Esophagus (tissue), 2 donors: ENCODE measurements at regions not wholly inside any gene's neighbourhood (a gene's known extent, or its start where the extent isn't known, plus 50 kb on each side); places are given as distances from the start of the nearest gene placed in this dataset.
A peak's percentile ranks its signal among the peaks of the same experiment; 100 is the strongest.
"Not testable (repeated sequence)": the region's sequence is repeated elsewhere in the genome, so short reads cannot be mapped to it uniquely, and the experiment has no call there.

ENCODE experiments used
- H3K27ac ChIP-seq, 2 donors: one replicate each; pipeline ENCODE4 v1.5.1; 2013; ENCODE audit warnings: low read depth in 2 of 2, mild to moderate bottlenecking in 2 of 2, inconsistent platforms in 1 of 2, low read length in 1 of 2, moderate library complexity in 1 of 2
- H3K27me3 ChIP-seq, 2 donors: one replicate each; pipeline ENCODE4 v1.6.1; 2013; ENCODE audit warnings: low read length in 2 of 2, control low read depth in 1 of 2, mild to moderate bottlenecking in 1 of 2; ENCODE audit not compliant: insufficient read depth in 2 of 2, control insufficient read depth in 1 of 2
- H3K36me3 ChIP-seq, 2 donors: one replicate each; pipeline ENCODE4 v1.6.1; 2013; ENCODE audit warnings: low read length in 1 of 2; ENCODE audit not compliant: control insufficient read depth in 2 of 2, insufficient read depth in 2 of 2
- H3K4me1 ChIP-seq, 2 donors: one replicate each; pipeline ENCODE4 v1.6.1; 2013; ENCODE audit warnings: low read length in 1 of 2; ENCODE audit not compliant: control insufficient read depth in 2 of 2, insufficient read depth in 2 of 2
- H3K4me3 ChIP-seq, 2 donors: one replicate each; pipeline ENCODE4 v1.5.1; 2013; ENCODE audit warnings: low read length in 2 of 2, mild to moderate bottlenecking in 2 of 2, low read depth in 1 of 2, moderate library complexity in 1 of 2
- H3K9me3 ChIP-seq, 2 donors: one replicate each; pipeline ENCODE4 v1.6.1; 2013; ENCODE audit warnings: mild to moderate bottlenecking in 2 of 2, low read depth in 1 of 2, low read length in 1 of 2, moderate library complexity in 1 of 2; ENCODE audit not compliant: control insufficient read depth in 2 of 2, insufficient read depth in 1 of 2
- WGBS, 2 donors: extraction: QIAGEN DNeasy Blood & Tissue Kit; methylation state at CpG; one replicate each; pipeline ENCODE4 v1.1.7; 2013; 5-methylcytosine and 5-hydroxymethylcytosine counted together
- donor health status: healthy with polysubstance abuse.
- donor health status: Bipolar disorder and iron deficiency.

GRCh38 chr10:33015761-33016547, 57.9 kb upstream of the ITGB1 start:
- H3K27me3 ChIP-seq = no peaks in the 10 kb centered on the region
- no peak overlapping the region for H3K27ac ChIP-seq
- WGBS, 2 donors = 68% methylated on average over 3 of the region's 3 CpGs
- no peaks in the 10 kb centered on the region for H3K9me3 ChIP-seq
- H3K4me1 ChIP-seq = no peaks in the 10 kb centered on the region
- H3K36me3 ChIP-seq = no peaks in the 10 kb centered on the region
- no peak overlapping the region for H3K4me3 ChIP-seq

GRCh38 chr10:33013331-33013730, 55.3 kb upstream of the ITGB1 start:
- not testable (repeated sequence) for H3K36me3 ChIP-seq, H3K27ac ChIP-seq, H3K4me1 ChIP-seq, H3K9me3 ChIP-seq, H3K27me3 ChIP-seq, H3K4me3 ChIP-seq
- WGBS, 2 donors = 95% methylated on average over 18 to 25 of the region's 25 CpGs

- no peaks in the 10 kb centered on the region for H3K4me1 ChIP-seq
- H3K9me3 ChIP-seq = no peaks in the 10 kb centered on the region
- H3K27ac ChIP-seq = no peak overlapping the region
- WGBS, 2 donors = 83 to 85% methylated on average over 5 of the region's 5 CpGs
- H3K27me3 ChIP-seq = no peaks in the 10 kb centered on the region
- no peak overlapping the region for H3K4me3 ChIP-seq
- H3K36me3 ChIP-seq = no peaks in the 10 kb centered on the region
Observed at GRCh38 chr10:33012306-33012705, 54.3 kb upstream of the ITGB1 start.

GRCh38 chr10:33010132-33011037, 52.4 kb upstream of the ITGB1 start:
- WGBS, 2 donors = 36 to 44% methylated on average over 12 of the region's 12 CpGs
- Histone ChIP-seq H3K27ac (no peak overlapping the region), H3K9me3 (no peaks in the 10 kb centered on the region), H3K4me1 (no peaks in the 10 kb centered on the region), H3K4me3 (no peak overlapping the region), H3K27me3 (no peaks in the 10 kb centered on the region), H3K36me3 (no peaks in the 10 kb centered on the region)

GRCh38 chr10:33009244-33010131, 51.5 kb upstream of the ITGB1 start:
- H3K4me1 ChIP-seq = no peaks in the 10 kb centered on the region
- no peak overlapping the region for H3K4me3 ChIP-seq
- H3K27me3 ChIP-seq = no peaks in the 10 kb centered on the region
- no peaks in the 10 kb centered on the region for H3K36me3 ChIP-seq
- H3K27ac ChIP-seq = no peak overlapping the region
- no peaks in the 10 kb centered on the region for H3K9me3 ChIP-seq
- WGBS, 2 donors = 48 to 50% methylated on average over 5 of the region's 5 CpGs

GRCh38 chr10:33008499-33009243, 50.6 kb upstream of the ITGB1 start:
- Histone ChIP-seq H3K27ac (no peak overlapping the region), H3K9me3 (no peaks in the 10 kb centered on the region)

GRCh38 chr10:33007731-33008381, 49.8 kb upstream of the ITGB1 start:
- not testable (repeated sequence) for H3K4me1 ChIP-seq, H3K9me3 ChIP-seq, H3K27me3 ChIP-seq, H3K4me3 ChIP-seq, H3K36me3 ChIP-seq
- peak overlapping the region in 1 of 2 donors; percentile 7 for H3K27ac ChIP-seq
- 95 to 96% methylated on average over 9 of the region's 9 CpGs for WGBS, 2 donors

More at GRCh38 chr10:33008499-33009243, 50.6 kb upstream of the ITGB1 start:
- Histone ChIP-seq H3K27me3 (no peaks in the 10 kb centered on the region), H3K4me1 (no peaks in the 10 kb centered on the region), H3K36me3 (no peaks in the 10 kb centered on the region), H3K4me3 (no peak overlapping the region)
- 16 to 17% methylated on average over 9 of the region's 9 CpGs for WGBS, 2 donors
